A673 (cell line): ENCODE measurements at regions not wholly inside any gene's neighbourhood (a gene's known extent, or its start where the extent isn't known, plus 50 kb on each side); places are given as distances from the start of the nearest gene placed in this dataset.

ENCODE experiments used
- CTCF ChIP-seq: fragments of 300-800, 200-600 bp; sonication (generic); conservative IDR thresholded peaks from 2 replicates; pipeline ENCODE4 v1.5.1; 2017; ENCODE audit warnings: low read depth, mild to moderate bottlenecking, antibody characterized with exemption, low read length, moderate library complexity, mixed read lengths
- EZH2 ChIP-seq: fragments of 200-600 bp; sonication (generic); IDR thresholded peaks from 2 replicates; pipeline ENCODE4 v1.6.1; 2017; ENCODE audit warnings: borderline replicate concordance, low read depth, mild to moderate bottlenecking, mixed read lengths, antibody characterized with exemption, low read length; ENCODE audit not compliant: poor library complexity, severe bottlenecking

- TF ChIP-seq CTCF (no peak), EZH2 (no peak)
Observed at GRCh38 chr7:8357536-8357935, 75.9 kb upstream of the NXPH1 start.
